ENCODE measurements at regions not wholly inside any gene's neighbourhood (a gene's known extent, or its start where the extent isn't known, plus 50 kb on each side); places are given as distances from the start of the nearest gene placed in this dataset.

DNA sequence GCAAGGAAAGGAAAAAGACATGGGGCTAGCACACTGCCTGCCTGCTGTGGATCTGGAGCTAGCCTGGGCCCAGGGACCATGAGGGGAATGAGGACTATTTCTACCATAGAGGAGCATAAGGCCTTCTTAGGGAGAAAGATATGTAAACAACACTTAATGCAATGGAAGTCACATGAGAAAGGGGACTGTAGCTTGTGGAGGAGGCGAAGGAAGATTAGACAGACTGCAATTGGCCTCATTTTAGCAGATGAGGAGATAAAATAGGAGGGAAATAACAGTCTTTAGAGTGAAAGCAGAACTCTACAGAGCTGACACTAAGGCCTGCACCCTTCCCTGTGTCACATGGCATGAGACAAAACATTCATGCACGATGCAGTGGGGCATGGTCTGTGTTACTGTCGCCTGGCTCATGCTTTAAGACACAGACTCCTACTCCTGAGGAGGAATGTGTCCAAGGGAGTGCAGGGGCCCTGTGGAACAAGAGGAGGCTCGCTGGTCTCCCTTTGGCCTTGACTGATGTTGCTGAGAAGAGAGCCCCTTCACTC lies 829.3 kb upstream of the IGFBP3 start:
- no peak for DNase-seq

GRCh38 chr7:46747869-46748576 lies 827.0 kb upstream of the IGFBP3 start:
- no peak for DNase-seq

DNA sequence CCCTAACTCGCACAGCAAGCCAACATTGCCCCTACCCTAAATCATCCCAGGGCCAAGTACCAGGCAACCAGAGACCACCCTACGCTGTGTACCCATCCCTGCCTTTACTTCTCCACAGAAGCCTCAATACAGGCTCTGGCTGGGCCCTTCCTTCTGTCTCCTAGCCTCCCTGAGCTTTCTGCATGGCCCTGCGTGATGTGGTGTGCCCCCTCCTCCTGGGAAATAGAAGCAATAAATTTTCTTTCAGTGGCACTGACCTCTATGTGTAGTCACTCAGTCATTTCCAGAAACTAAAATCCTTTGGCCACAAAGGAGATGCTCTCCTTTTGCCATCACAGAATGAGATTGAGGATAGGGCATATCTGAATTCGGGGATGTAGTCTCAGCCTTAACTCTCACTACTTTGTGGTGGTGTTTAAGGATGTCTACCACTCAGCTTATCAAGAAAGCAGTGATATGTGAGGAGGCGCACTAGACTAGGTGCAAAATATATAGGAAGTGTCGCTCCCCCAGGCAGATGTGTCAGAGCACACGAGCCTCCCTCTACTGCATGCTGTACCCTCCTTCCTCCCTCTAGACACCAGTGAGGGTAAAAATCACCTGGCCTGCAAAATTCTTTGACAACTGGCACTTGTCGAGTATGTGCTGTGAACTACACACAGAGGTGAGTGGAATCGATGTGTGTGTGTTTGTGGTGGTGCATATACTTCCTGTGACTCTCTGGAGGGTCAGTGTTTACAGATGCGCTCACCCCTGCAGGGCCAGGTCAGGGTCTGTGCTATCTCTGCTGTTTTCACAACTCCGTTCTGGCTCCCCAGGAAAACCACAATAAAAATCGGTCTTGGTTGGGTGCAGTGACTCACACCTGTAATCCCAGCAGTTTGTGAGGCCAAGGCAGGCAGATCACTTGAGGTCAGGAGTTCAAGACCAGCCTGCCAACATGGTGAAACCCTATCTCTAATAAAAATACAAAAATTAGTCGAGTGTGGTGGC lies 825.9 kb upstream of the IGFBP3 start:
- DNase-seq: no peak

- DNase-seq: no peak
Observed at GRCh38 chr7:46745707-46746090, 824.6 kb upstream of the IGFBP3 start.

DNA sequence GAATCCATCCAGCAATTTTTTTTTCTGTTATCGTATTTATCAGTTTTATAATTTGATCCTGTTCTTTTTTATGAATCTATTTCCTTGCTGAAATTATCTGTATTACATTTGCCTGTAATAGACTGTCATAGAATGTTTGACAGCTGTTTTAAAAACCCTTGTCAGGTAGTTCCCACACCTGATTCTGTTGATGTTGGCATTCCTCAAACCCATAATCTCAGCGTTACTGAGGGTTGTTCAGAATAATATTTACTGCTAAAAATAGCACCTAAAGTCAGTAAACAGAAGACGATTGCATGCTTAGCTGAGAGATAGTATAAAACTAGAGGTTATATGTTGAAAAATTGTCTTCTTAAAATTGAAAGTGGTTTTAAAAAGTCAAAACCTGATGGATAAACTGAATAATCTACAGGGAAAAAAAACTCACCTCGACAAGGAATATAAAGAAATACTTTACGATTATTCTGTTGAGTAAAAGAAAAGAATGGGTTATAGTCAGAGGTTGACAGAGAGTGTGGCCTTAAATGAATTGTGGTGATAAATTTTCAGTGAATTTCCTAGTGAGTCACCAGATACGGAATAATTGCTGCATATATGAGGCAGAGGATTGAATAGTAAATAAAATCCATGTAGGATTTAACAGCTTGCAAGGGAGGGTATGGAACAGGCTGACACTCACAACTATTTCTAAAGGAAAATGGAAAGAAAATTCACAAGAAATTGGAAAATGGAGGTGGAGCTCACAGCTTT lies 824.1 kb upstream of the IGFBP3 start:
- no peak for DNase-seq

GRCh38 chr7:46742601-46743000 lies 821.5 kb upstream of the IGFBP3 start:
- DNase-seq: no peak

DNA sequence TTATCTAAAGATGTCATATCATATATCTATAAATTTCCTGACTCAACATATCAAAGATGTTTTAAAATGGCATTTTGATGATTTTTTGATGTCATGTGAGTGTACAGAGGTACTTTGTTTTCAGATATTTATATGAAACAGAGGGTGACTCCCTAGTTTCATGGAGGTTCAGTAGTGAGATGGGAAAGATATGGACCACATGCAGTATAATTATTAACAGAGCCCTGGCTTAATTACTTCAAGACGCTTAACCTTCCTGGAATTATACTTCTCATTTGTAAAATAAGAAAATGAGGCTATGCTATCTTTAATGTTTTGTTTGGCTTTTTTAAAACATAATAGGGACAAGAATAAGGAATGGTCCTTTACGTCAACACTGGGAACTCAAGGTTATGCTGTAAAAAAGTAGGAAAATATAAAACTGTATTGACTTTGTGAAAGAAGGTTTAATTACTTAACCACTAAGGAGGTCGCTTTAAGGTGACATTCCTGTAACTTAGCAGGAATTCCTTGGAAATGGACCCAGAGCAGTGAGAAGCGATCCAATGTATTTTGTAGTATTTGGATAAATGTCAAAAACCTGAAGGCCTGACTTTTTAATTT lies 821.0 kb upstream of the IGFBP3 start:
- no peak for DNase-seq

GRCh38 chr7:46741181-46741580 lies 820.1 kb upstream of the IGFBP3 start:
- no peak for DNase-seq

DNA sequence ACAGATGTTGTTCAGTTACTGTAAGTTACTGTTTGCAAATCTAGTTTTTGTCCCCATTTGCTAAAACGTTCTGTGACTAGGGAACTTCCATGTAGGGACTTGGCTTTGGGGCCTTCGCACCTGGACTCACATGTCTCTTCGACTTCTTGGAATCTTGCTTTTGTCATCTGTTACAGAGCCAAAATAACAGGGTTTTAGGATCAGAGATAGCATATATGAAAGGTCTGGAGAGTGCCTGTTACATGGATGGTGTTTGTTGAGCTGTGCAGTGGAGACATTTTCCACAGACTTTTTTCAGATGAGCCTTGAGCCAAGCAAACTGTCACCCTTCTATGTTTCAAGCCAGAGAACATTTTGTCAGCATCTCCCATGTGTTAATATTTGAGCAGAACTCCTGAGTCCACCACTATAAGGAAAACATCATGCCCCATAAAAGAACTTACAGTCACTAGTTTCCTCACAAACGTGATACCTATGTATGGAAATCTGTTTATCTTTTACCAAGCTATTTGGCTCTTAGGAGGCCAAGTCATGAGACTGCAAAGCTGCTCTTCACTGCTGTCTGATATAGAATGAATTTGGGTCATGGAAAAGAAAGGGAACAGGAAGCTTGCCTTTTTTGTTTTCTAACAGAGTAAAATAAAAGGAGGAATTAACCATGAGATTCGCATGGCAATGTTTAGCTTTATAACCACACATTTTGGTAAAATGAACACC lies 818.6 kb upstream of the IGFBP3 start:
- DNase-seq: no peak

DNA sequence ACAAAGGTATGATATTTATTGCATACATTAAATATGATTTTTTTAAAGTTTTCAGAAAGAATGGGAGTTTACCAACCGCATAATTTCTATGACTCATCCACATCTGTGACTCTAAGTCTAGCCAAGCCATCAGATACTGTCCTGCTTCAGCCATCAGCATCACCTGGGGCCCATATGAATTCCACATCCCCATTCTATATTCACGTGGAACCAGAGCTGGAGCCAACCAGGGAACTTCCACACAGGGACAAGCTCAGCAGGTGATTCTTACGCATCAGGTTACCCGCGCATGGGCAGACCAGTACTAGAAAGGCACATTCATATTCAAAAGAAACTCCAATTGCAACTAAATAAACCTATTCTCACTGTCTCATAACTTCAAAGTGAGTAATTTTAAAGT lies 817.7 kb upstream of the IGFBP3 start:
- no peak for DNase-seq

DNA sequence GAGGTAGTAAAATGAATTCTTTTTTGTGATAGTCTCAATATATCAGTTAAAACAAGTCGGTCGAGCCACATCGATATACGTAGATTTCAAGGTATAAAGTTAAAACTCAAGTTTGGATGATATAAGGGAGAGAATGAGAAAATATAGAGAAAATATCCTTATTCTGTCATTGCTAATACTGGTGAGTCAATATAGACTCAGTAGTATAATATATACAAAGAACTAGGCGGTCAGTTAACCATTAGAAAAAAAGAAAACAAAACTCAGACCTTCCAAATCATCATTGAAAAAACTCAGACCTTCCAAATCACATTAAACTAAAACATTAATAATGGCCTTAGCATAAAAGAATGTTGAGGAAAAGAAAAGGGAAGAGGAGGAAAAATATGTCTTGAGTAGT lies 817.1 kb upstream of the IGFBP3 start:
- no peak for DNase-seq

DNA sequence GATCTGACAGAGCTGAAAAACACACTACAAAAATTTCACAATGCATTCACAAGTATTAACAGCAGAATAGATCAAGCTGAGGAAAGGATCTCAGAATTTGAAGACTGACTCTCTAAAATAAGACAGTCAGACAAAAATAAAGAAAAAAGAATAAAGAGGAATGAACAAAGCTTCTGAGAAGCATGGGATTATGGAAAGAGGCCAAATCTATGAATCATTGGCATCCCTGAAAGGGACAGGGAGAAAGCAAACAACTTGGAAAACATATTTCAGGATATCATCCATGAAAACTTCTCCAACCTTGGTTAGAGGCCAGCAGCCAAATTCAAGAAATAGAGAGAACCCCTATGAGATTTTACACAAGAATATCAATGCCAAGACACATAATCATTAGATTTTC lies 804.8 kb upstream of the IGFBP3 start:
- DNase-seq: no peak

DNA sequence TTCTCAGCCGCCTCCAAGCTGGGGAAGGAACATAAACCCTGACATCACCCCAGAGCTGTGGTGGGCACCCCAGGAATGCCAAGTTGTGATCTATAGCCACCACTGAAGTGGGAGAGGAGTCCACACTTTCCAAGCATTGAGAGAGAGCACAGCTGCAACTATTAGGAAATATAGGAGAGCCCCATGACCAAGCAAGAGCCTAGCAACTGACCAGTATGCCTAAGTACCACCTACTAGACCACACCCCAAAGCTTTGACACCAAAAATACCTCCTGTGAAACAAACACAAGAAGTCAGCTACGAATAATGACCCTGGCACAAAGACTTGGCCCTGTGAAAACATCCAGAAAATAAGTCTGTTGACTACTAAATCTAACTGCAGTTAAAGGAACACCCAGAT lies 804.1 kb upstream of the IGFBP3 start:
- no peak for DNase-seq

GRCh38 chr7:46723742-46724141 lies 802.7 kb upstream of the IGFBP3 start:
- no peak for DNase-seq

GRCh38 chr7:46723003-46723402 lies 801.9 kb upstream of the IGFBP3 start:
- DNase-seq: no peak

DNA sequence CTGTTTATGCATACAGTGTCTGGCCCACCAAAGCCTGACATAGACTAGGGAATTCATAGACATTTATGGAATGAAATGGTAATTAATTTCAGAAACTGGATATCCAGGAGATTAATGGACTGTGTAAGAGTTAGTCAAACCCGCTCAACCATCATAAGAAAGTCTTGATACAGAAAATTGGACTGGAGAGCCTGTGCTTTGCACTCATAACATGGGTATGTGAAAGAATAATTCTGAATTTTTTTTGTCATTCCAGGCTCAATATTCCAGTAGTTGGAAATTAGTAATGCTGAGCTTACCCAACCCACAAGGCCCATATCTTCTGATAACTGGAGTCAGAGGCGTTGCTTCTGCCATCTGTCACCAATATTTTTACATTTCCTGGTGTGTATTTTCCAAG lies 799.7 kb upstream of the IGFBP3 start:
- DNase-seq: no peak

DNA sequence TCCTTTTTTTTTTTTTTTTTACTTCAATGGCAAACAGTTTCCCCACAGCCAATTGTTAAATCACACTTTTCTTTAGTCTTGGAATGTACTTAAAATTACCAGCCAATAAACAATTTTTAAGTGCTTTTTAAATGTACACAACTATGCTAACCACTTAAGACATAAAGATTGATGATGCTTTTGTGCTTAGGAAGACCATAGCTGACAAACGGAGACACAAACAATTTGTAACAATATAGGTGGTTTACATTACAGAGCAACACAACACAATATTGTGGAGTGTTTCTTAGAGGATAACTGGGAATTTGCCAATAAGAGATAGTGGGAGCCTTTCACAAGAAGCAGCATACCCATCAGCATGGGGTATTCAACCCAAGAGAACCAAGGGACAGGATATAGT lies 798.5 kb upstream of the IGFBP3 start:
- no peak for DNase-seq

DNA sequence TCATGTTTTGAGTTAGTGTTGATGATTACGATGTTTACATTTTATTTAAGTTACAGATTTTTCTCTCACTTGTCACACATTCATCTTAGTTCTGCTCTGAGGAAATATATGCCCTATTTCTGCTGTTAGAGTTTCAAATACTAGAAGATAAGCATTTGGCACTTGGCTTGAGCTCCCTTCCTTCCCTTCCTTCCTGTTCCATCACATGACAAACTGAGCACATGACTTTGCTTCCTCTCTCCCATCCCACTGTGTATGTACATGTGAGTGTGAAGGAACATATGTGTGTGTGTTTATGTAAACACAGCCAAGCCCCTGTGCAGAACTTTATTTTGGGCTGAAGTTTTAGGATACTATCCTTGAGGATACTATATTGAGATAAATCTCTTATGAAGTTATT lies 795.9 kb upstream of the IGFBP3 start:
- DNase-seq: no peak

DNA sequence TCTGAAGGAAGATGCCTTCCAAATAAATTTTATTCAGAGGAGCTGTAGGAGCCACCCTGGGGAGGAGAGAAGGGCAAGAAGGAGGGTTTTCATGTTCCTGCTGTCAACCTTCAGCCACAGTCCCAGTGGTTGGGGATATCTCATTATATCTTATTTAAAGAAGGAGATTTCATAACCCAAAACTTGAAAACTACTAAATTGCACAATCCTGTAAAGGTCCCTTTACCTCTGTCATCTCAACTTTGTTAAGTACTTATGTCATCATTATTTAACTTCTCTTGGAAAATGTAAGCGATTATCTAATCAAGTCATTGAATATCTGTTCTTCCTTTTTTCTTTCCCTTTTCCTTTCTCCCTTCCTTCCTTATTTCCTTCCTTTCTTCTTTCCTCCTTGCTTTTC lies 794.5 kb upstream of the IGFBP3 start:
- DNase-seq: no peak

- DNase-seq: no peak
Observed at GRCh38 chr7:46714904-46715303, 793.8 kb upstream of the IGFBP3 start.

GRCh38 chr7:46713868-46714596 lies 793.0 kb upstream of the IGFBP3 start:
- no peak for DNase-seq
